T-helper 9 cell (primary cell): ENCODE measurements at regions not wholly inside any gene's neighbourhood (a gene's known extent, or its start where the extent isn't known, plus 50 kb on each side); places are given as distances from the start of the nearest gene placed in this dataset.

Experiments used
- DNase-seq: peaks from one replicate; pipeline ENCODE4 v3.0.0-alpha.2; 2020

DNA sequence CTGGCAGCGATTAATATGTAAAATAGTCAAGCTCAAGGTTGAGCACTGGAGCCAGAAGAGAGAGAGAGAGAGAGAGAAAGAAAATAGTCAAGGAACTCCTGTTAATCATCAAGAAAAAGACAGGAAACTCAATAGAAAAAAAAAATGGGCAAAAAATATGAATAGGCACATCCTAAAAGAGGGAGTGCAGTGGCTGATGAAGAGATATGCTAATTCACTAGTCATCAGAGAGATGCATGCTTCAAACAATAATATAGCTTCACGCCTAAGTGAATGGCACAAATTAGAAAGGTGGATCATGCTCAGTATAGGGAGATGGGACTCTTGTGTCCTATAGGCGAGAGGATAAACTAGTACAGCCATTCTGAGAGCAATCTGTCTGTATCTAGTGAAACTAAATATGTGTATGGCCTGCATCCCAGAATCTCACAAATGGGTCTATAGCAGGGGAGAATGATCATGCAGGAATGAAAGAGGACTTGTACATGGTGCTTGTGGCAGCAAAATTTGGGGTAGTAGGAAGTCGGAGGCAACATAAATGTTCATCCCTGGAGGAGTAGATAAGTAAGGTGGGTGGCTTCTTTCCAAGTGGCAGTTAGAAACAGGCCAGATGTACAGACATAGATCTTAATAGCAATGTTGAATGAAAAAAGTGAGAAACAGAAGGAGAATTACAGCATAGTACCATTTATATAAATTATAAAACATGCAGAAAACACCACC is 176.8 kb downstream of the VEGFA start:
- DNase-seq: no peak

- no peak for DNase-seq
Measured at GRCh38 chr6:43945768-43946080, 175.7 kb downstream of the VEGFA start.

DNA sequence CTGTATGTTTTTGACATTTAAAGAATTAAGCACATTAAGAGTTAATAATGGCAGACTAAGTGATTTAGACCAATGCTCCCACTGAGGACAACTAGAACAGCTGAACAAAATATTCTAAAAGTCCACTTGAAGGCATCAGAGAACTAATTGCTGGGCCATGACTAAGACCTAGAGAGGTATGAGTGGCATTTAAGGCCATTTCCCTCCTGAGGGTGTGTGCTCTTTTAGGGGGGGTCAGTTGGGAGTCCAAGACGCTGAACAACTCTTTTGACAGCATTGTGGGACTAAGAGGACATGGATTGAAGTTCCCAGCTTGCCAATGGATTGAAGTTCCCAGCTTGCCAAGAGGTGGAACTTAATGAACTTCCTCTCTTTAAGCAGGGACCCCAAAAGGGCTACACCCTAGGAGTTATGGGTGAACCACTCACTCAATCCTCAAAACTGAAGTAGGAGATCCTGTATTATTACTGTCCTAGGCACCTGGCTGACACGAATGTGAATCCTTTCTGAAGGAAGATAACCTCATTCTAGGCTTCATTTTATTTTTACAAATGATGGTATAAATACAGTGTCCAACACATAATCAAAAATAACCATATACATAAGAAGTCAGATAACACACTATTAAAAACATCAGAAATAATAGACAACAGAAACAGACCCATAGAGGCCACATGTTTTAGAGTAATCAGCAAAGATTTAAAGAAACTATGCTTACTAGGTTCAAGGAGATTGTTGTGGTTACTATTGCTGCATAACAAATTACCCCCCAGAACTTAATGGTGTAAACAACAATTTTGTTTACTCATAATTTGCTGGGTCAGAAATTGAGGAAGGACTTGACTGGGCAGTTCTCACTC is 175.1 kb downstream of the VEGFA start:
- DNase-seq: no peak

DNA sequence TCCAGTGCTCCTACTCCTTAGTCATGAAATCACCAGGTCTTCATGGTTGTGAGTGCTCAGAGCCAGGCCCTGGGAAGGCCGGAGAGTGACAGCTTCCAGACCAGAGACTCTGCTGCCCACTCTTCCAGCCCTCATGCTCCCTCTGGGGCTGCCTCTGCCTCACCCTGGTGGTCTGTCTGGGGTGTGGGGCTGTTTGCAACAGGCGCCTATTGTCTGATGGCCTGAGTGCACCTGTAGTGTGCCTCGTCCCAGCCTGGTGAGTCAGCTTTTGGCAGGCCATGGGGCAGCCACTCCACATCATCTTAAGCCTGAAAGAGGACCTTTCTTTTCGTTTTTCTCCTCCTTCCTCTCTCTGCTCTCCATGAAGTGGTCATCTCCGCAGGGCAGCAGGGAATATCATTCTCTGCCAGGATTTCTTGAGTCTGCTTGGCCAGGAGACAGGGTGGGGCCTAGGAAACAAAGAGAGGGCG is 173.8 kb downstream of the VEGFA start:
- DNase-seq: no peak

DNA sequence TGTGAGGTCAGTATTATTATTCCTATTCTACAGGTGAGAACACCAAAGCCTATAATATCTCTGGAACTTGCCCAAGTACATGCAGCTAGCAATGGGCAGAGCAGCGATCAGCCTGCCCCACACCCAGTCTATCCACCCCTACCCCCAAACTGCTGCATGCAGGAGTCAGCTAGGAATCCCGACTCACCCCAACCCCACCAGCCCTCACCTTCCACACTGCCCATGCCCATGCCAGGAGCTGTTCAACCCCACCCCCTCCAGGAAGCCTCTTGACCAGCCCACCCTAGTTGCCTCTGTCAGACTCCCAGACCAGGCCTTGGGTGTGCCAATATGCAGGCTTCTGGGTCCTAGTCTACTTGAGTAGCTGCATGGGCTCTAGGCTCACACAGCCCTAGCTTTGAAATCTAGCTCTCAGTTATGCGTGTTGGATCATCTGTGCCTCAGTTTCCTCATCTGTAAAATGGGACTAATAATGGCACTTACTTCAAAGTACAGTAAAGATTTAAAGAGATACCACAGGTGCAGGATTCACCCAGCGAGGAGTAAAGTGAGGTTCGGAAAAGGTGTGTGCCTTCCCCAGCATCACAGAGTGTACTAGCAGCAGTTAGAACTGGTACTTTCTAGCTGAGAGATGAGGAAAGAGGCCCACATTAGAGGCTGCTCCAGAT is 173.2 kb downstream of the VEGFA start:
- no peak for DNase-seq

GRCh38 chr6:43942616-43943015 is 172.6 kb downstream of the VEGFA start:
- DNase-seq: no peak

DNA sequence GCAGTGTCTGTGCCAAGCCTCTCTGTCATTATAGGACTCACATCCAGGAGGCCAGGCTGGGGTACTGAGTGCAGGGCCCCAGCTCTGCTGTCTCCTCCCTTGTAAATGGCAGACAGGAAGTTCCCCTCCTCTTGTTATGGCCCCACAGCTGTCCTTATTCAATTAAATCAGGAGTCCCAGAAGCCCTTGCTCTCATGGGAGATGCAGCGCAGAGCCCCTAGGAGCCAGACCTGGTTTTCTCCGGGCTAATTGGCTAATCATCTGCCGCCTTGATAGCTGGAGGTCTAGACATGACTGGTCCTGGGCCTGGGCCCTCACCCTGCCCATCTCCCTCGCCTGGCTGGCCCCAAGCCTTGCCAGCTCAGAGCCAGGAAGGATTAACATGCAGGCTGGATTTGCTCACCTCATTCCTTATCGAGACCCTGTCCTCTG is 172.0 kb downstream of the VEGFA start:
- no peak for DNase-seq

- DNase-seq: no peak
Measured at GRCh38 chr6:43941174-43941573, 171.2 kb downstream of the VEGFA start.

DNA sequence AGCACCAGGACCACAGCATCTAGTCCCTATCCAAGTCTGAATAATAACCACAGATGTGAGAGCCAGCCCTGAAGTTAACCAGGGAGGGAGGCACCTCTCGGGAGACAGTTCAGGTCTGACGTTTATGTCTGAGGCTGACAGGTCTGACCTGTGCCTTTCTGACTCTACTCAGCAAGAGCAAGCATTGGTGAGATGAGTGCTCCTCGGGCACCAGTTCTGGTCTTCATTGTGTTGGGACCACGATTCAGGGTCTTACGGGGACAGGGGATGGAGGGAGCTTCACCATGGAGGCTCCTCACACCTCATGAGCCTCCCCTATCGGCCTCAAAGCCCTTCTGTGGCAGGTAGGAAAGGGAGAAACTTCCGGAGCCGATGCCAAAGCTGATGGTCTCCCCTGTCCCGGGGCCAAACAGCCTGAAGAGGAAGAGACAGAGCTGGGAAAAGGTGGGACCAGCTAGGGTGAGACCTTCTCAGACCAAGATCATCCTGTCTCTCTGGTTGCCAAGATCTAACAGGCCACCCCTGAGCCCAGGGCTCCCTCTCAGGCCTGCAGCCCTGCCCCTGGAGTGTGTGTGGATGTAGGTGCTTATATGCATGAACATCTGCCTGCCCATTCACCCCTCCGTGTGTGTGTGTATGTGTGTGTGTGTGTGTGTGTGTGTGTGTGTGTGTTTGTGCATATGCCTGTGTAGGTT is 170.5 kb downstream of the VEGFA start:
- no peak for DNase-seq

DNA sequence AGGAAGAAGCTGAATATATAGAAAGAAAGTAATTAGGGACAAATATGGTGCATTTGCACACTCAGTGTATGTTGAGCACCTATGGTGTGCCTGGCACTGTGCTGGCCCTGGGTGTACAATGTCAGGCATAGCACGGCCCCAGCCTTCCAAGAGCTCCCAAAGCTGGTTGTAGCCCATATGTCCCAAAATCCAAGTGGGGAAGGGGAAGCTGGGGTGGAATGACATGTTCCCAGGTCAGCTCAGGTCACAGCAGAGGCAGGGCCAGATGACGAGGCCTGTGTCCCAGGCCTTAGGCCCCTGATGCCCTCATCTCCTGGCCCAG is 170.0 kb downstream of the VEGFA start:
- DNase-seq: no peak

- DNase-seq: no peak
Measured at GRCh38 chr6:43939281-43940070, 169.5 kb downstream of the VEGFA start.

DNA sequence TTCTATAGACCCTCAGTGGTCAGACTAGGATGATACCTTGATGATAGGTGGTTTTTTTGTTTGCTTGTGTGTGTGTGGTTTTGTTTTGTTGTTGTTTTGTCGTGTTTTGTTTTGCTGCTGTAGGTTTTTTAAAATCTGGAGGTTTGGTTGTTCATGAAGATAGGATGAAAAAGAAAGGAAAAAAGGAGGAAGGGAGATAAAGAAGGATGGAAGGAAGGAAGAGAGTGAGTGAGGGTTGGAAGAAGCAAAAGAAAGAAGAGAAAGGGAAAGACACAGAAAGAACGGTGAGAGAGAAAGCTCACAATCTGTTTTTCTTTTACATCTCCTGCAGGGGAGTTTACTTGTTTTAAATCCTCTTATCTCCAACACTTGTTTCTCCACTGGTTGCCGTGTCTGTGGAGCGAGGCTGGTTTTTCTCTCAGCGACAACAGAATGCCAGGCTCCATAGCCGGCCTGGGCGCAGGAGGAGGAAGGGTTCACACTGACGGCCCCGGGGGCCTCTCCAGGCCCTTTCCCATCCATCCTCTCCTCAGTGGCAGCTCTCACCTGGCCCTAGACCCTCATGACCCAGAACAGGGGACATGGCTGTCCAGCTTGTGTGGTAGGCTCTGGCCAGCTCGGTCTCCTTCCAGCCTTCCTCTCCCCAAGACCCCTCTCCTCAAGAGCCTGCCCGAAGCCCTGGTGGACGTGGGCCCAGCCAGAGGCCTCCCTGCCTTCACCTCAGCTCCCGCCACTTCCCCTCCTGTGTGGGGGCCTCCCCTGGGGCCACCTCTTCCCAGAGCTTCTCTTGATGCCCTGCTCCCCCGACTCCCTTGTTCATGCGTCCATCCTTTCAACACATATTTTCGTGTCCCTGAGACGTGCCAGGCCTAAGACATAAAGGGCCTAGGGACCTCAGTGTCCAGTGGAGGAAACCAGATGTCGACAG is 168.4 kb downstream of the VEGFA start:
- DNase-seq: no peak

DNA sequence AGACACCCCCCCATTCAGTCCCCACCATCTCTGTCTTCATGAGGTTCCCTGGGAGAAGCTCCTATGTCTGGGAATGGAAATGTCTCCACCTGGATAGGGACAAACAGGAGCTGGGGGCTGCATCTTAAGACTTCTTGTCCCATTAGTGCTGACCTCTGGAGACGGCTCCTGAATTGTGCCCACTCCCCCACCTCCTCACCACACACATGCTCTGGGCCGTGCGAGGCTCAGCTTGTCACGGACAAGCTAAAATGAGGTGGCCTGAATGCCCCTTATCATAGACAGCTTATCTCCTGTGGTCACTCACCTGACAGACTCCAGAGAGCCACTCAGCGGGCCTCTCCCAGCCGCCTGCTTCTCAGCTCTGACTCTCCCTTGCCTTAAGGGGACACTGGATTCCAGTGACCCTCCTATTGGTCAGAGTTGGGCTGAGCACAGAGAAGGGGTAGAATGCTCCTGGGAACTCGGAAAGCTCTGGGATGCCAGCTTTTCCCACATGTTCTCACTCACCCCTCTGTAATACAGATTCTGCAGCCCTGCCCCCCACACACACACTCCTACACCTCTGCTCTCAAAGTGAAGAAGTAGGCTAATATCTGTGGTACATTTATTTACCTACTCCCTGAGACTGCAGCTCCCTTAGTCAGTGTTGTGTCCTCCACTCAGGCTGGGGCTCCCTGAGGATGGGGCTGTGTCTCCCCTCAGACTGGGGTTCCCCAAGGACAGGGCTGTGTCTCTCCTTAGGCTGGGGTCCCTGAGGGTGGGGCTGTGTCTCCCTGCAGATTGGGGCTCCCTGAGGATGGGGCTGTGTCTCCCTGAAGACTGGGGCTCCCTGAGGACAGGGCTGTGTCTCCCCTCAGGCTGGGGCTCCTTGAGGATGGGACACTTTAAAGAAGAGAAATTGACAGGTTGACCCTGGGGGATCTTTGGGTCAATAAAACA is 167.5 kb downstream of the VEGFA start:
- DNase-seq: no peak

DNA sequence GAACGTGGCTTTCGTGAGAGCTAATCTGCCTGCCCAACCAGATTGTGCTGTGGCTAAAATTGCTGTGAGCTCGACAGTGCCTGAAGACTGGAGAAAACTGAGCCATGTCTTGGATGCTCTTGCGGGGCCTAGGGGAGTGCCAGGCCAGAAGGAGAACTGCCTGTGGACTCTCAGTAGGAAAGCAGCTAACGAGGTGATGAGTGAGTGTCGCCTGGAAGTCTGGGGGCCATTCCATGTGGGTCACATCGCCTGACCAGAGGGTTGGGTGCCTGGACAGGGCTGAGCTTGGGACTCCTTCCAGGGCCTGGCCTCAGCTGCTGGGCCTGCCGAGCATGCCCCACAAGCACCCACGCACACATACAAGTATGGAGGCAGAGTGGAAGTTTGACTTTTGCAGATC is 166.5 kb downstream of the VEGFA start:
- DNase-seq: no peak

DNA sequence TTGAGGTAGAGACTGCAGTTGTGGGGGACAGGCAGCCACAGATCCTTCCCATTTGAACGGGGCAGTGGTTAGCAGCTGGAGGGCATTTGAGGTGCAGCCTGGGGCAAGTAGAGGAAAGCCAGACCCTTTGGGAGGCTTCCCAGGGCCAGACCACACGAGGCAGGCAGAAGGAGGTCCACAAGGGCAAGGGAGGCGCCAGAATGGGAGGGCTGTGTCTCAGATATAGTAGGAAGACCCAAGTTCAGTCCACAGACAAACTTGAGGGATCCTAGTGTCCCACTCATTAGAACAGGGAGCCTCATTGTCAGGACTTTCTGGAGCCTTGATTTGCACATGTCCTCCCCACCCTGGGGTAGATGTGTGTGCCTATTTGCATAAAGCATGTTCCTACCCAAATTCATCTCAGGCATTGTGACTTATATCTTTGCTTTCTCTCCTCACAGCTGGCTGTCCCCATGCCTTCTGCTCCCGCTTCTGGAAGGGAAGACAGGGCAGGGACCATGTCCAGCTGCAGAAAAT is 166.0 kb downstream of the VEGFA start:
- no peak for DNase-seq

- no peak for DNase-seq
Measured at GRCh38 chr6:43934803-43935602, 165.0 kb downstream of the VEGFA start.

- DNase-seq: no peak
Measured at GRCh38 chr6:43934183-43934802, 164.3 kb downstream of the VEGFA start.

DNA sequence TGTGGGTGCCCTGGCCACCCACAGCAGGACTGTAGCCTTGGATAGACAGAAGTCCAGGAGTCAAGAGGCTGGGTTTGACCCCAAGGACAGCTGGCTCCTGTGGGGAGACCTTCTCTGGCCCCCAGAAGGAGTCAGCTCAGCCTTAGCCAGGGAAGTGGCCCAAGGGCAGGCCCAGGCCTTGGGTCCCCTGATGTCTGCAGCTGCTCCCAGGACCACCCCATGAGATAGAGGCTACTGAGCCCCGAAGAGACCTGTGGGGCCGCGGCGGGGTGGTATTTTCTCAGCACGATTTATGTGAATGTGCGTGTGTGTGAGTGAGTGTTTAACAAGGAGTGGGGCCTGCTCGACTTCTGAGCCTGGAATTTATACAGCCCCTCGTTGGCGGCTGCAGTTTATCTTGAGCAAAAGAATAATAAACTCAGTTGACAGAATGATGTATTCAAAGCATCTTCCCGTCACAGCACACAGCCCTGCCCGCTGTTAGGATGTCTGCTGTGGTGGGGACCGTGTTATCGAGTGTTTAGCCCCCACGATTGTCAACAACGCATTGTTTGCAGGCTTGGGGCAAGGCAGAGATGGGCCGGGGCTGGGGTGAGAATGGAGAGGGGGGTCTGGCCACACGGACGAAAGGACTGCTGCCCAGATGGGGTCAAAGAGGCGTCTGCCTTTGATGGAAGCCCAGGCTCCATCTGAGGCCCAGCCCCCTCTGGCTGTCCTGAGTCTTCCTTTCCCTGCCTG is 163.3 kb downstream of the VEGFA start:
- no peak for DNase-seq
